Brain microvascular endothelial cell (primary cell): ENCODE measurements at regions not wholly inside any gene's neighbourhood (a gene's known extent, or its start where the extent isn't known, plus 50 kb on each side); places are given as distances from the start of the nearest gene placed in this dataset.
A peak's percentile ranks its signal among the peaks of the same experiment; 100 is the strongest.

Experiments
- DNase-seq: peaks from one replicate; pipeline ENCODE4 v3.0.0-alpha.2; 2020
- H3K27ac ChIP-seq: fragments of 250-450 bp; sonication (Bioruptor Pico); 2 replicates; pipeline ENCODE4 v1.5.1; 2020; ENCODE audit warnings: mild to moderate bottlenecking, moderate library complexity
- H3K27me3 ChIP-seq: fragments of 250-450 bp; sonication (Bioruptor Pico); replicated peaks from 2 replicates; pipeline ENCODE4 v1.5.1; 2020; ENCODE audit warnings: mild to moderate bottlenecking
- H3K36me3 ChIP-seq: fragments of 250-450 bp; sonication (Bioruptor Pico); replicated peaks from 2 replicates; pipeline ENCODE4 v1.5.1; 2020; ENCODE audit warnings: mild to moderate bottlenecking
- H3K4me3 ChIP-seq: 2 replicates; pipeline ENCODE4 v1.5.1; 2011; ENCODE audit warnings: low read depth, mild to moderate bottlenecking, control low read depth, low read length, moderate library complexity
- in situ Hi-C: cut with HindIII; loops from 2 replicates; pipeline ENCODE4 v1.10.0; 2017; ENCODE audit warnings: low sequenced_read_pairs, low pct_ligation_motif_present
- TF ChIP-seq, protein P1 (sequence below): IDR thresholded peaks from 2 replicates; pipeline ENCODE4 v1.5.1; 2011; ENCODE audit warnings: low read depth, mild to moderate bottlenecking, moderate library complexity, low read length, control low read depth, inconsistent platforms; ENCODE audit errors: missing control alignments

DNA sequence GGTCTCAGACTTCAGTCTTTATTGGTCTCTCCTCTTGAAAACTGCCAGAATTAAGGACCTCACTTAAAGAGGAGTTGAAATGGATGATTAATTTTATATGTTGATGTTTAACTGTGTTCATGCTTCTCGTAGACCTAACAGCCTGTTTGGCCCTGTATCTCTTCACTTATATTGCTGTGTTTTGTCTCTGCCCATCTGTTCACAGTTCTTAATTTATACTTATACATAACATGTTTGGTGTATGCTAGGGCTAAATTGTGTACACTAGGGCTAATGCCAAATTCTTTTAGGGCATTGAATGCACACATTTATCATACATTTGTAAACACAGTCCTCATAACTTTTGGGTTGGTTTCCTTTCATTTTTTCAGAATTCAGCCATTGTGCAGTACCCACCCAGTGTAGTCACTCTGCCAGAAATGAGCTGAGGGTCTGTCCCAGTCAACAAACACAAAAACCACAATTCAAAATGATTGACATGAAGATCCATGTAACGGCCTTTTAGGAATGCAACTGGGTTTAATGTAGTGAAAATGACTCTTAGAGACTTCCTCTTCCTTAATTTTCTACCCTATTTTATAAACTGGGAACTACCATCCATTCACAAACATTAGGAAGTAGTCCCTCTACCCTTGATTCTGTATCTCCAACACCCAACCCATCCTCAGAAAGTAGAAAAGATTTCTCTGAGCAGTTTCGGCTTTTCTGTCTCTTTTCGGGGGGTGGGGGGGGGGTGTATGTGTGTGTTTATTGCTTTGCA, 668.8 kb upstream of the KLF4 start:
- no peak for DNase-seq
- Histone ChIP-seq H3K36me3 (no peaks in the 10 kb centered on the region), H3K27me3 (no peaks in the 10 kb centered on the region), H3K4me3 (no peak overlapping the region), H3K27ac (no peak overlapping the region)
- TF ChIP-seq, protein P1, sequence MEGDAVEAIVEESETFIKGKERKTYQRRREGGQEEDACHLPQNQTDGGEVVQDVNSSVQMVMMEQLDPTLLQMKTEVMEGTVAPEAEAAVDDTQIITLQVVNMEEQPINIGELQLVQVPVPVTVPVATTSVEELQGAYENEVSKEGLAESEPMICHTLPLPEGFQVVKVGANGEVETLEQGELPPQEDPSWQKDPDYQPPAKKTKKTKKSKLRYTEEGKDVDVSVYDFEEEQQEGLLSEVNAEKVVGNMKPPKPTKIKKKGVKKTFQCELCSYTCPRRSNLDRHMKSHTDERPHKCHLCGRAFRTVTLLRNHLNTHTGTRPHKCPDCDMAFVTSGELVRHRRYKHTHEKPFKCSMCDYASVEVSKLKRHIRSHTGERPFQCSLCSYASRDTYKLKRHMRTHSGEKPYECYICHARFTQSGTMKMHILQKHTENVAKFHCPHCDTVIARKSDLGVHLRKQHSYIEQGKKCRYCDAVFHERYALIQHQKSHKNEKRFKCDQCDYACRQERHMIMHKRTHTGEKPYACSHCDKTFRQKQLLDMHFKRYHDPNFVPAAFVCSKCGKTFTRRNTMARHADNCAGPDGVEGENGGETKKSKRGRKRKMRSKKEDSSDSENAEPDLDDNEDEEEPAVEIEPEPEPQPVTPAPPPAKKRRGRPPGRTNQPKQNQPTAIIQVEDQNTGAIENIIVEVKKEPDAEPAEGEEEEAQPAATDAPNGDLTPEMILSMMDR = no peak
- in situ Hi-C loops = no loop called here

DNA sequence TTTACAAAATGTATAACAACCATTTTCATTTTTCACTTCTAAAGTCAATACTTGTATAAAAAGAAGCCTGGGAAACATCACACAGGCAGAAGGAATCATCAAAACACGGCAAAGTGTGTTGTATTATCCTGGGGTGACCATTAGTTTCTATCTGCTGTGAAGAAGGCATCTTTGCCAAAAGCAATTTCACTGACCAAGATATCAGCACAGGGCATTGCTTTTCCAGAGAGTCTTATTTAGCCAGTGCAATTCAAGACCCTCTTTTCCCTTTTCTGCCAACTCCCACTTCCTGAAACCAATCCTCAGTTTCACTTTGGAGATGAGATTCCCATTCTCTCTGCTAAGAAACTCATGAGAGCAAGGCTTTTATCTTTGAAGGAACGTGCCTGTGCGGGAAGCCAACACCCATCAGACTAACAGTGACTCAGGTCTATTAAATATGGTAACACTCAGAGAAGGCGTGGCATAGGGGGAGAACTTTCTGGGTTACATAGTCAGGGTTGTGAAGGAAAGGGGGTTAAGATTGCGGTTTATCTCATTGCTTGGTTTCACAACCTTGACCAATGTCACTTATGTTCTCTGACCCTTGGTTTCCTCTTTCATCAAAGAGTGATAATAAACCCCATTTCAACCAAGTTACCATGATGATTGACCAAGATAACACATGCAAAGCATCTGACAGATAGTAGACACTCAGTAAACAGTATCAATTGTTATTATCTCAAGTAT, 666.9 kb upstream of the KLF4 start:
- Histone ChIP-seq H3K27me3 (no peaks in the 10 kb centered on the region), H3K4me3 (no peak overlapping the region), H3K36me3 (no peaks in the 10 kb centered on the region), H3K27ac (no peak overlapping the region)
- in situ Hi-C loops = no loop called here
- no peak for DNase-seq
- TF ChIP-seq, protein P1 = no peak

GRCh38 chr9:108153416-108153815, 663.8 kb upstream of the KLF4 start:
- in situ Hi-C loops = no loop called here
- no peak overlapping the region for H3K4me3 ChIP-seq
- no peak for DNase-seq
- TF ChIP-seq, protein P1 = no peak
- H3K27ac ChIP-seq = no peak overlapping the region
- no peaks in the 10 kb centered on the region for H3K27me3 ChIP-seq
- no peaks in the 10 kb centered on the region for H3K36me3 ChIP-seq

DNA sequence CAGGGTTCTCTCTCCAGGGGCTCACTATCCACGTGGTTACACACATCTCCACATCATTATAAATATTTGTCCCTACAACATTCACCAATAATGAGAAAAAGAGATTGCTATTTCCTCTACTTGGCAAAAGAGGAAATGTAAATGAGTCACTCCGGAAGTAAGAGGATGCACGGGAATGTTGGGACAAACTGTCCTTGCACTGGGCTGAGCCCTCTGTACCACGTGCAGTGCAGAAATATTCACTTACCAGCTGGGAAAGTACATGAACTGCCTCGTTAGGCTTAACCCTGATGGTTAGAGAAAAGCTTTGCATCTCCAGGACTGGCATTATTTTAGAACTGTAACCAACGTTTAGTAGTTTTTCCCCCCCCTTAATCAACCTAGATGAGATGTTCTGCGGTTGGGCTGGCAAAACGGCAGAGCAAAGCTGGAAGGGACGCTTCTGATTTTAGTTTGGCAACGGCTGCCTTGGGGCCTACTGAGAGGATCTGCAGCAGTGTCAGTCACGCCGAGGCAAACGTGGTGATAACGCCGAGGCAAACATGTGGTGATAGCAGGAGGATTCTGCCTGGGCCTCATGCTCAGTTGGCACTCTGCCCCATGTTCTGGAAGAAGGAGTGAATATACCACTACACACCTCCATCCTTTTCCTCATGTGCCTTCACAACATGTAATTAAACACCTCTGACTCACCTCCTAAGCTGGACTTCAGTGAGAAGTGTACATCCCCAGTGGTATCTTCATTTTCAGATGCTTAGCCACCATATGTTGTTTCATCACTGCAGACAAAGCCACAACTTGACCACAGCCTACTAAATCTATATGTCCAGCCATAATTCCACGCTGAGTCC, 661.4 kb upstream of the KLF4 start:
- peak; percentile 12 for DNase-seq
- H3K36me3 ChIP-seq = no peaks in the 10 kb centered on the region
- H3K4me3 ChIP-seq = no peak overlapping the region
- TF ChIP-seq, protein P1 = no peak
- no peaks in the 10 kb centered on the region for H3K27me3 ChIP-seq
- H3K27ac ChIP-seq = no peak overlapping the region
- in situ Hi-C loops = no loop called here

GRCh38 chr9:108149326-108149725, 659.8 kb upstream of the KLF4 start:
- no peak for DNase-seq
- TF ChIP-seq, protein P1 = no peak
- Histone ChIP-seq H3K27me3 (no peaks in the 10 kb centered on the region), H3K27ac (no peak overlapping the region), H3K36me3 (no peaks in the 10 kb centered on the region), H3K4me3 (no peak overlapping the region)
- in situ Hi-C loops = no loop called here
